HL-60 (cell line): ENCODE measurements at regions not wholly inside any gene's neighbourhood (a gene's known extent, or its start where the extent isn't known, plus 50 kb on each side); places are given as distances from the start of the nearest gene placed in this dataset.

Experiments
- CTCF ChIP-seq: IDR thresholded peaks from one replicate; pipeline ENCODE4 v1.5.1; 2011; ENCODE audit warnings: low read length, control low read depth, inconsistent platforms; ENCODE audit not compliant: insufficient read depth
- GABPA ChIP-seq: IDR thresholded peaks from 2 replicates; pipeline ENCODE4 v1.6.1; 2012; ENCODE audit warnings: low read depth
- POLR2AphosphoS5 ChIP-seq: IDR thresholded peaks from 2 replicates; pipeline ENCODE4 v1.6.1; 2012; ENCODE audit warnings: low read depth
- REST ChIP-seq: IDR thresholded peaks from 2 replicates; pipeline ENCODE4 v1.6.1; 2012; ENCODE audit warnings: low read depth; ENCODE audit not compliant: insufficient replicate concordance
- SPI1 ChIP-seq: IDR thresholded peaks from 2 replicates; pipeline ENCODE4 v1.6.1; 2012; ENCODE audit warnings: low read depth, mild to moderate bottlenecking, borderline replicate concordance

- TF ChIP-seq REST (no peak), CTCF (no peak), SPI1 (no peak), GABPA (no peak), POLR2AphosphoS5 (no peak)
Measured at GRCh38 chr6:138576313-138576712, 77.0 kb upstream of the NHSL1 start.
